Upper lobe of left lung (tissue), 4 donors: ENCODE measurements at regions not wholly inside any gene's neighbourhood (a gene's known extent, or its start where the extent isn't known, plus 50 kb on each side); places are given as distances from the start of the nearest gene placed in this dataset.

Experiments used
- EP300 ChIP-seq, 4 donors: sonication (generic); formaldehyde crosslinking; IDR thresholded peaks; one replicate each; pipeline ENCODE4 v1.5.1; 2017; ENCODE audit warnings: antibody characterized with exemption in 4 of 4, control low read depth in 2 of 4
- POLR2A ChIP-seq, 4 donors: fragments of 450-650 bp; IDR thresholded peaks; one replicate each; pipeline ENCODE4 v1.5.1; 2016 to 2017; ENCODE audit warnings: antibody characterized with exemption in 4 of 4, mild to moderate bottlenecking in 2 of 4
- POLR2AphosphoS5 ChIP-seq, 2 donors: sonication (generic); formaldehyde crosslinking; IDR thresholded peaks; one replicate each; pipeline ENCODE4 v1.5.1; 2017; ENCODE audit warnings: antibody characterized with exemption in 2 of 2
- TF ChIP-seq, protein P1 (sequence below), 6 experiments: fragments of 450-650 bp in 4 of 6; fragments of 200-600 bp in 2 of 6; sonication (generic) in 2 of 6; IDR thresholded peaks; one replicate each; pipeline ENCODE4 v1.5.1; 2016 to 2019; ENCODE audit warnings: antibody characterized with exemption in 6 of 6

DNA sequence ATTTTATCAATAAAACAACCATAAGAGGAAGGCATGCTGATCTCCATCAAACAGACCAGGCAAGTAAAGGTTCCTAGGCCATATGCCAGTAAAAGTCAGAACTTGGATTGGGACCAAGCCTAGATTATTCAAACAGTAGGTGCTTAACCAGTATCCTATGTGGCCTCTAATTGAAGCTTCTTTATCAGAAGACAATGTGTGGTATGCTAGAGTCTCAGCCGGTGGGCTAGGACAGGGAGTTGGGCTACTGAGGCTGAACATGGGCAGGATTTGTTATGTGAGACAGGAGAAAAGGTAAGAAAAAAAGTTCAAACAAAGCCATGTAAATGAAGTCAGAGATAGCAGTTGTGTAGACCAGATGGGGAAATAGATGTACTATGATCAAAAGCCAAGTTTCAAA, 413.7 kb upstream of the GHITM start:
- TF ChIP-seq POLR2A (IDR thresholded peaks at IDR 0.05), result no peak
- TF ChIP-seq, protein P1, sequence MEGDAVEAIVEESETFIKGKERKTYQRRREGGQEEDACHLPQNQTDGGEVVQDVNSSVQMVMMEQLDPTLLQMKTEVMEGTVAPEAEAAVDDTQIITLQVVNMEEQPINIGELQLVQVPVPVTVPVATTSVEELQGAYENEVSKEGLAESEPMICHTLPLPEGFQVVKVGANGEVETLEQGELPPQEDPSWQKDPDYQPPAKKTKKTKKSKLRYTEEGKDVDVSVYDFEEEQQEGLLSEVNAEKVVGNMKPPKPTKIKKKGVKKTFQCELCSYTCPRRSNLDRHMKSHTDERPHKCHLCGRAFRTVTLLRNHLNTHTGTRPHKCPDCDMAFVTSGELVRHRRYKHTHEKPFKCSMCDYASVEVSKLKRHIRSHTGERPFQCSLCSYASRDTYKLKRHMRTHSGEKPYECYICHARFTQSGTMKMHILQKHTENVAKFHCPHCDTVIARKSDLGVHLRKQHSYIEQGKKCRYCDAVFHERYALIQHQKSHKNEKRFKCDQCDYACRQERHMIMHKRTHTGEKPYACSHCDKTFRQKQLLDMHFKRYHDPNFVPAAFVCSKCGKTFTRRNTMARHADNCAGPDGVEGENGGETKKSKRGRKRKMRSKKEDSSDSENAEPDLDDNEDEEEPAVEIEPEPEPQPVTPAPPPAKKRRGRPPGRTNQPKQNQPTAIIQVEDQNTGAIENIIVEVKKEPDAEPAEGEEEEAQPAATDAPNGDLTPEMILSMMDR (IDR thresholded peaks at IDR 0.05), result no peak
- TF ChIP-seq POLR2AphosphoS5 (IDR thresholded peaks at IDR 0.05), result no peak
- TF ChIP-seq EP300 (IDR thresholded peaks at IDR 0.05), result no peak
